Activated naive CD8-positive, alpha-beta T cell (primary cell): ENCODE measurements at regions not wholly inside any gene's neighbourhood (a gene's known extent, or its start where the extent isn't known, plus 50 kb on each side); places are given as distances from the start of the nearest gene placed in this dataset.
"Not testable (repeated sequence)": the region's sequence is repeated elsewhere in the genome, so short reads cannot be mapped to it uniquely, and the experiment has no call there.

Source experiments
- H3K27ac Mint-ChIP-seq: one replicate; pipeline ENCODE4 v1.8.0; 2021; ENCODE audit warnings: mixed read lengths
- H3K27me3 Mint-ChIP-seq: one replicate; pipeline ENCODE4 v1.8.0; 2021; ENCODE audit warnings: mixed read lengths
- H3K36me3 Mint-ChIP-seq: one replicate; pipeline ENCODE4 v1.8.0; 2021; ENCODE audit warnings: mixed read lengths
- H3K4me1 Mint-ChIP-seq: one replicate; pipeline ENCODE4 v1.8.0; 2021; ENCODE audit warnings: low read depth, mixed read lengths
- H3K4me3 Mint-ChIP-seq: one replicate; pipeline ENCODE4 v1.8.0; 2021; ENCODE audit warnings: mild to moderate bottlenecking, mixed read lengths
- H3K9me3 Mint-ChIP-seq: one replicate; pipeline ENCODE4 v1.8.0; 2021; ENCODE audit warnings: low read depth, mixed read lengths

DNA sequence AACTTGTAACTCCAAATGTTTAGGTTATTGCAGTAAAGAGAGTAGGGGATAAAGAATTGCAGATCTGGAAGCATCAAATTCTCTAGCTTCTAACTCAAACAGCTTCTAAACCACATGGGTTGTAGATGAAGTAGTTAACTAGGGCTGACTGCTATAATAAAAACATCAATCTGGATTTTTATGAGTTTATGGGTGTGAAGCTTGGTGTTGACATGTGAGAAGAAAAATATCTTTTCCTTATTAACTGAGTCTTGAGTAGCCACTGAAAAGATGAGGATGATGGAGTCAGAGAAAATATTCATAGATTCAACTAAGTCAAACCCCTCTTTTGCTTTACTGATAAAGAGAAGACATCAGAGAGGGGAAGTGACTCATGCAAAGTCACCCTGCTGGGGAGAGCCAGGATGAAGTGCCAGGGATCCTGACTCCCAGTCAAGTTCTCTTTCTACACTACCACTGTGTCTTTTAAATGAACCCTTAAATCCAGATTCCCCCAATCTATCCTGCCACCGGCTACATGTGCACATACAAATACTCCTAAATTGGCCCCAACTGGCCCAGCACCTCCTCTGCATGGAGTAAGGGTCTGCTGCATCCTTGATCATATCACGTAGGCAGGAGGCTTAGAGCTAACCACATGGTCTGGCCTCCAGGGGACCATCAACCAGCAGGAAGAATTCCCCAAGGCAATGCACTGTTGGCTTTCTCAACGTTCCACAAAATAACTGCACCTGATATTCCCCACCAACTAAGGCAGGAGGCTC is 264.0 kb upstream of the CCL2 start:
- H3K4me1 Mint-ChIP-seq, result no peaks in the 10 kb centered on the region
- H3K27ac Mint-ChIP-seq, result no peak overlapping the region
- H3K27me3 Mint-ChIP-seq, result peaks cover 7% of the 10 kb centered on the region
- H3K9me3 Mint-ChIP-seq, result peaks cover 5% of the 10 kb centered on the region
- H3K4me3 Mint-ChIP-seq, result no peak overlapping the region
- no peaks in the 10 kb centered on the region for H3K36me3 Mint-ChIP-seq

DNA sequence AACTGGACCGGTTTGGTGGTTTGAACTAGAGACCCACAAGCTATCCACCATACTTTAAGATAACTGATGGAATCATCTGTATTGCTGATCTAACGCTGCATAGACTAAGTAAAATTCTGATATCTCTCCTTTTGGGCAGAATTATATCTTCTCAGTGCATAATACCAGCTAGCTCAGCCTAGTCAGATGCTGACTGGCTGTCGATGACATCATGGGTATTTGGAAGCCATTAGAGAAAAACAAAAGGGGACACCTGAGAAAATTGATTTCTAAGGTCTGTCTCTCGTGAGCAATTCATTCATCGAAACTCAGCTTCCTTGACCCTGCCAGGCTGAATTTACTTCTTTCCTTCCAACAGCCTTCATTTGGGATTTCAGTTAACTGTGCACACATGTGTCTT is 263.0 kb upstream of the CCL2 start:
- Mint-ChIP-seq H3K36me3 (no peaks in the 10 kb centered on the region), H3K27ac (no peak overlapping the region), H3K4me1 (no peaks in the 10 kb centered on the region), H3K9me3 (peaks cover 5% of the 10 kb centered on the region), H3K4me3 (no peak overlapping the region), H3K27me3 (peaks cover 7% of the 10 kb centered on the region)

DNA sequence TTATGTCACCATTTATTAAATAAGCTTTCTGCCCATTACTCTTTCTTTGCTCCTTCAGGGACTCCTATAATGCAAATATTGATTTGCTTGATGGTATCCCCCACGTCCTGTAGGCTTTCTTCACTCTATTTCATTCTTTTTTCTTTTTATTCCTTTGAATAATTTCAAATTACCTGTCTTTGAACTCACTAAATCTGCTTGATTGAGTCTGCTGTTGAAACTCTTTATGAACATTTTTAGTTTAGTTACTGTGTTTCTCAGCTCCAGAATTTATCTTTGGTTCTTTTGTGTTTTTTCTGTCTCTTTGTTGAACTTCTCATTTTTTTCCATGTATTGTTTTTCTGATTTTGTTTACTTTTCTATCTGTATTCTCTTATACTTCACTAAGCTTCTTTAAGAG is 254.4 kb upstream of the CCL2 start:
- peaks cover 7% of the 10 kb centered on the region for H3K9me3 Mint-ChIP-seq
- no peak overlapping the region for H3K27ac Mint-ChIP-seq
- H3K27me3 Mint-ChIP-seq, result peaks cover 8% of the 10 kb centered on the region
- no peaks in the 10 kb centered on the region for H3K4me1 Mint-ChIP-seq
- H3K4me3 Mint-ChIP-seq, result no peak overlapping the region
- peaks cover 2% of the 10 kb centered on the region for H3K36me3 Mint-ChIP-seq

DNA sequence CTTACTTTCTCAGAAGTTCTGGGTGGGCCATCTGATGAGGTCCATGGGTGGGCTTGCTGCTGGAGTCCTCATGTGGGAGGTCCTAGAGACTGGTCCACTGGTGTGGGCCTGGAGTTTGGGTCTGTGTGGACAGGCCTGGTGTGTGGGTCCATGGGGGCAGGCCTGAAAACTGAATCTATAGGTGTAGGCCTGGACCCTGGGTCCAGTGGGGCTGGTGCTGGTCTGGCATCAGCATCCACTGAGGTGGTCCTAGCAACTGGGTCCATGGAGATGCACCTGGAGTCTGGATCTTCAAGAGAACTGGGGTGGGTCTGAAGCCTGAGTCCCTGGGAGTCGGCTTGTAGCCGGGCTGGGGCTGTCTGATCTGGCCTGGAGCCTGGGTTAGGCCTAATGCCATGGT is 253.8 kb upstream of the CCL2 start:
- Mint-ChIP-seq H3K4me3 (no peak overlapping the region), H3K27ac (no peak overlapping the region), H3K4me1 (no peaks in the 10 kb centered on the region), H3K27me3 (peaks cover 11% of the 10 kb centered on the region), H3K9me3 (peaks cover 7% of the 10 kb centered on the region), H3K36me3 (peaks cover 2% of the 10 kb centered on the region)

DNA sequence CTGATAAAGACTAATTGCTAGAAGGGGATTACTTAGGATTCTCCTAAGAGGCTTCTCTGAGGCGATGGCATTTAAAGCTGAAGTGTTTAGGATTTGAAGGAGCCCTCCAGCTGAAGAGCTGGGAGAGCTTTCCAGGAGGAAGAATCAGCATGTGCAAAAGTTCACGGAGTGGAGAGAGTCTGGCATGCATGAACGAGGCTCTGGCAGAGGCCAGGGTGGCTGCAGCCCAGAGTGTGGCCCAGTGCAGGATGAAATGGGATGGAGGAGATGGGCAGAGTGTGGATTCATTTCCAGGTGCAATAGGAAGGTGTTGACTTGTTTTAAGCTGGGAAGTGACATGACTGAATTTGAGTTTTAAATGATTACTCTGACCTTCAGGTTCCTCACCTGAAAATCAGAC is 249.0 kb upstream of the CCL2 start:
- H3K9me3 Mint-ChIP-seq, result no peaks in the 10 kb centered on the region
- H3K4me3 Mint-ChIP-seq, result no peak overlapping the region
- H3K27me3 Mint-ChIP-seq, result peaks cover 15% of the 10 kb centered on the region
- no peaks in the 10 kb centered on the region for H3K4me1 Mint-ChIP-seq
- no peaks in the 10 kb centered on the region for H3K36me3 Mint-ChIP-seq
- no peak overlapping the region for H3K27ac Mint-ChIP-seq

DNA sequence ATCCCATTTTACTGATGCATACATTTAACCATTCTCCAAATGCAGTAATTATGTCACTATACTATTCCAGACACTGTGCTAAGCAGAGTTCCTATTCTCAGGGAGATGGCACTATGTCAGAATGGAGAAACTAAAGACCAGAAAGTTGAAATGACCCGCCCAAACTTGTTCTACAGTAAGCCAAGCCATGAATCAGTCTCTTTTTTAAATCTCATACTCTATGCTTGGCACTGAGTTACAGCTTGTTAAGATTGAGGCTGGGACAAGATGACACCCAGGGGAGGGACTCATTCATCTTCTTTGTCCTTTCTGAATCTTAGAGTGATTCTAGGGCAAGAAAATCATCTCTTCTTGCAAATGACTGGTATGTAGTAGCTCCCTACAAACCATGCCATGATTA is 247.0 kb upstream of the CCL2 start:
- no peaks in the 10 kb centered on the region for H3K4me1 Mint-ChIP-seq
- H3K9me3 Mint-ChIP-seq, result no peaks in the 10 kb centered on the region
- no peak overlapping the region for H3K27ac Mint-ChIP-seq
- H3K36me3 Mint-ChIP-seq, result no peaks in the 10 kb centered on the region
- H3K4me3 Mint-ChIP-seq, result no peak overlapping the region
- peaks cover 9% of the 10 kb centered on the region for H3K27me3 Mint-ChIP-seq

DNA sequence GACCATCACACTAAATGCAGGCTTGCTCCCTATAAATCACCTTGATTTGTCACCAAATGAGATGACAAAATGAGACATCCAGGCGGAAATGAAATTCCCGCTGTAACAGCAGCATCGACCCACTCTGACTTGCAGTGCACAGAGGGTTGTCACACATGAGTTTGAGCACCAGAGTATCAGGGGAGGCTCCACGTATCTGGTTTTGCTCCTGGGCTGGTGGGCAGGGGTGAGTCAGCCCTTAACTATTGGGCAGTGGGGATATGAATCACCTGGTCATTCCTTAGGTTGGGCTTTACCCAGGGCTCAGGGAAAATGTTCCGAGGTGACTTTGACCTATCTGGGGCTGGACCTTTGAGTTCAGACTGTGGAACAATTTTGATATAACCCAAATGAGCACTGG is 245.2 kb upstream of the CCL2 start:
- no peaks in the 10 kb centered on the region for H3K4me1 Mint-ChIP-seq
- H3K27me3 Mint-ChIP-seq, result peaks cover 9% of the 10 kb centered on the region
- H3K4me3 Mint-ChIP-seq, result no peak overlapping the region
- H3K9me3 Mint-ChIP-seq, result no peaks in the 10 kb centered on the region
- no peak overlapping the region for H3K27ac Mint-ChIP-seq
- H3K36me3 Mint-ChIP-seq, result no peaks in the 10 kb centered on the region

DNA sequence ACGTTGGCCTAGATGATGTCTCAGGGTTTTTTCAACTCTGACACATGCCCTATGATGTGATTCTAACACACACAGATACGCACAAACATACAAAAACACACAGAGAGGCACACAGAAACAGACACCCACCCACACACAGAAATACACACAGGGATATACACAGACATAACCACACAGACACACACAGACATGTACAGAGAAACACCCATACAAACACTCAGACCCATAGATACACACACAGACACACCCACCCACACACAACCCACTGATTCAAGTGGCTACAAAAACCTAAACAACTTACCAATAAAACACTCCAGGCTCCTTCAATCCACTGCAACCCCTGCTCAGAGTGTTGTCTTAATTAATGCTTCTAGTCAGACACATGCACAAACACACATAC is 244.6 kb upstream of the CCL2 start:
- no peak overlapping the region for H3K4me3 Mint-ChIP-seq
- peaks cover 9% of the 10 kb centered on the region for H3K27me3 Mint-ChIP-seq
- no peak overlapping the region for H3K27ac Mint-ChIP-seq
- H3K9me3 Mint-ChIP-seq, result no peaks in the 10 kb centered on the region
- no peaks in the 10 kb centered on the region for H3K36me3 Mint-ChIP-seq
- H3K4me1 Mint-ChIP-seq, result no peaks in the 10 kb centered on the region

DNA sequence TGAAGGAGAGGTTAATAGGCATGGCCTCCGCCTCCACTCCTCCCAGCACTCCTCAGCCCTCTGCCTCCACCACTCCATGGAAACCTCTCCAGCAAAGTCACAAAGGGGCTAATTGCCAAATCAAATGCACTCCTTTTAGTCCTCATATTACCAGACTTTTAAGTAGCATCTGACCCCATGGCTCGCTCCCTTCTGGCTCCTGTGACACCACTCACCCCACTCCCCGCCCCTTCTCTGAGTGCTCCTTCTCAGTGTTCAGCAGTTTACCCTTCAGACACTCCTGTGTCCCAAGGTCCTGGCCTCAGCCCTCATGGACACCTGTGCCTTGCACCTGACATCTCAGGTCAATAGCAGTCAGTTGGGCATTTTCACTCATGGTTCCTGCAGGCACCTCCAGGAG is 243.5 kb upstream of the CCL2 start:
- H3K27ac Mint-ChIP-seq, result no peak overlapping the region

DNA sequence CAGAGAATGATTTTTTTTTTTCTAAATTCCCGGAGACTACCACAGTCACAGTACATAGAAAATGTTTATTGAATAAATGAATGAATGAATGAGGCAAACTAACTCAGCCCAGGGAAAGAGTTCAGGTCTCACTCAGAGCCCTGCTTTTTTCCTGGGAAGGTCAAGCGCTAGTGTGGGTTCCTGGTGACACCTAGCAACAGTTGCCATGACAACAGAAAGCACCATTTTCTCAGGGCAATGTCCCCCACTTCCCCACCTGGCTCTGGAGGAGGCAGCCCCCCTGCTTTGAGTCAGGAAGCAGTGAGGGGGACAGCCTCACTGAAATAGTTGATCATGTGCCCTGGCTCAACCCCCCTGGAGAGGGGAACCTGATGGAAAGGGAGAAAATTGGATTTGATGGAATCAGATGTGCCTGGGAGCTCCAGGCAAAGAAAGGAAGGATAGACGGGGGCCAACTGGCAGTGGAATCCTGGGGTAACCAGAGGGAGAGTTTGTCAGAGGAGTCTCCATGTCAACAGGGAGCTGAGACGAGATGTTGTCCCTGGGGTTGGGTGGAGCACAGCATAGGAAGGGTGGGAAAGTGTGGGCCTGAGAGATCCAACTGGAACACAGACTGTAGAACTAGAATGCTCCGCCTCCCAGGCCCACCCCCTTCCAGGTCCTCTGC is 242.2 kb upstream of the CCL2 start:
- Mint-ChIP-seq H3K27me3 (peaks cover 4% of the 10 kb centered on the region), H3K9me3 (no peaks in the 10 kb centered on the region), H3K4me1 (no peaks in the 10 kb centered on the region), H3K27ac (no peak overlapping the region), H3K36me3 (no peaks in the 10 kb centered on the region), H3K4me3 (no peak overlapping the region)

More for the DNA sequence above, 243.5 kb upstream of the CCL2 start:
- no peak overlapping the region for H3K4me3 Mint-ChIP-seq
- no peaks in the 10 kb centered on the region for H3K36me3 Mint-ChIP-seq
- H3K27me3 Mint-ChIP-seq, result peaks cover 5% of the 10 kb centered on the region
- no peaks in the 10 kb centered on the region for H3K9me3 Mint-ChIP-seq
- H3K4me1 Mint-ChIP-seq, result no peaks in the 10 kb centered on the region

DNA sequence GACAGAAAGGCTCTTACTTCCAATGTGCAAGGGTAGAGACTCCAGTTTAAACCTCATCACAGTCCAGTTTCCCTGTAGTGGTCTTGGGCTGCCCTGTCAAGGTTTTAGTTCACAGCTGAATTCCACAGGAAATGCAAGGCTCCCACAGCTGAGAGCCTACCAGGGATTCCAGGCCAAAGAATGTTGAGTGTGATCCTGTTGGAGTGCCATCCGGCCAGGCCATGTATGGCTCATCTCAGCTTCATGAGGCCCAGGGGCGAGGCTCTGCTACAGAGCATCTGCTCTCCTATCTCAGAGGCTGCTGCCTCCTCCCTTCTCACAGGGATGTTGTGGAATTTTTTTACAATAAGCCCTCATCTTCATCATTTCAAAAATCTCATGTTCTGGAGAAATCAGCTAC is 239.8 kb upstream of the CCL2 start:
- Mint-ChIP-seq H3K27me3 (peaks cover 1% of the 10 kb centered on the region), H3K9me3 (no peaks in the 10 kb centered on the region), H3K4me3 (no peak overlapping the region), H3K4me1 (no peaks in the 10 kb centered on the region), H3K36me3 (no peaks in the 10 kb centered on the region), H3K27ac (no peak overlapping the region)

DNA sequence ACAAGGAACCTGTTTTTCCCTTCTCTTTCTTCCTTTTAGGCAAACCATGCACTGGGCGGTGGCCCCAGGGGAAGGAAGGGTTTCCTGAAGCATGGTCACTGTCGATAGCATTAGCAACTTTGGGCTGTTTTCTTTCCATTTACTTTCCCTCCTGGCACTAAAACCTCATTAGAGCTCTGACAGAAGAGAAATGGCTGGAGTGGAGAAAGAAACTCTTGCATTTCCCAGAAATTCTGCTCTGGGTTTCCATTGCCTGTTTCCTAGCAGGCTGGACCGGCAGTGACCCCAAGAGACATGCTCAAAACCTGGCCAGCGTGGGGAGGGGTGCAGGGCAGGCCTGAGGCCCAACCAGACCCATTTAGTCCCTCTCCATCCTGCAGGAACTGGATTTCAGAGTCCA is 230.7 kb upstream of the CCL2 start:
- H3K4me1 Mint-ChIP-seq, result no peaks in the 10 kb centered on the region
- peaks cover 13% of the 10 kb centered on the region for H3K27me3 Mint-ChIP-seq
- H3K27ac Mint-ChIP-seq, result no peak overlapping the region
- no peaks in the 10 kb centered on the region for H3K36me3 Mint-ChIP-seq
- H3K9me3 Mint-ChIP-seq, result no peaks in the 10 kb centered on the region
- H3K4me3 Mint-ChIP-seq, result no peak overlapping the region

DNA sequence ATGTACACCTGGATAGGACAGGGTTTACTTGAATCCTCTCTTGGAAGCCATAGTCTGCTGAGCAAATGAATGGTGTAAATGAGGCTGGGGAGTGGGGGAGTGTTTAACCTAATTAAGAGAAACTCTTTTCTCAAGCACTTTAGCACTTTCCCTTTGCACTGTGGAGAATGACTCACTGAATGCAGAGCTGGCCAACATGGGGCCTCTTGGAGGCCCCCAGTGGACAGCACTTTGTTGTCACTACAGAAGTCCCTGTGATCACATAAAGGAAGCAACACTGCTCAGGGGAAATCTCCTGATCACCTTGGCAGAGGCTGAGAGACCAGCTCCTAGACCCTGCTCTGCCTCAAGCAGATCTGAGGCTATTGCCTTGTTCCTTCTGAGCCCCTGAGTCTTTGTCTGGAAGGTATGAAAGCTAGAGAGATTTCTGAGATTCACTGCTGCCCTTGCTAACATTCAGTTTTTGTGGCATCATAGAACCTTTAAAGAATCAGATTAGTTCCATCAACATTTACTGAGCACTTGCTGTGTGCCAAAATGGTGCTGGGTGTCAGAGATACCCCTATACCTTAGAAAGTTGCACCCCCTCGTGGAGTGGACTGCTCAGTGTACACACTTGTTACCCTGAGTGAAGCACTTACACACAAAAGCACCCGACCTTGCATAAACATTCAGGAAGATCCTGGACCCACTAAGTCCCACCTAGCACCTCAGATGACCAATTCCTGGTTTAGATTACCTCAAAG is 230.1 kb upstream of the CCL2 start:
- Mint-ChIP-seq H3K27ac (no peak overlapping the region), H3K4me3 (no peak overlapping the region), H3K27me3 (peaks cover 13% of the 10 kb centered on the region), H3K4me1 (no peaks in the 10 kb centered on the region), H3K36me3 (no peaks in the 10 kb centered on the region), H3K9me3 (no peaks in the 10 kb centered on the region)

DNA sequence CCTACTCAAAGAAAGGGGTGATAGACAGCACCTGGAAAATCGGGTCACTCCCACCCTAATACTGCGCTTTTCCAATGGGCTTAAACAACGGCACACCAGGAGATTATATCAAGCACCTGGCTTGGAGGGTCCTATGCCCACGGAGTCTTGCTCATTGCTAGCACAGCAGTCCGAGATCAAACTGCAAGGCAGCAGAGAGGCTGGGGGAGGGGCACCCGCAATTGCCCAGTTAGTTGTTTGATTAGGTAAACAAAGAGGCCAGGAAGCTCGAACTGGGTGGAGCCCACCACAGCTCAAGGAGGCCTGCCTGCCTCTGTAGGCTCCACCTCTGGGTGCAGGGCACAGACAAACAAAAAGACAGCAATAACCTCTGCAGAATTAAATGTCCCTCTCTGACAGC is 224.5 kb upstream of the CCL2 start:
- peaks cover 19% of the 10 kb centered on the region for H3K9me3 Mint-ChIP-seq
- not testable (repeated sequence) for H3K36me3 Mint-ChIP-seq, H3K4me1 Mint-ChIP-seq, H3K27ac Mint-ChIP-seq, H3K4me3 Mint-ChIP-seq, H3K27me3 Mint-ChIP-seq

DNA sequence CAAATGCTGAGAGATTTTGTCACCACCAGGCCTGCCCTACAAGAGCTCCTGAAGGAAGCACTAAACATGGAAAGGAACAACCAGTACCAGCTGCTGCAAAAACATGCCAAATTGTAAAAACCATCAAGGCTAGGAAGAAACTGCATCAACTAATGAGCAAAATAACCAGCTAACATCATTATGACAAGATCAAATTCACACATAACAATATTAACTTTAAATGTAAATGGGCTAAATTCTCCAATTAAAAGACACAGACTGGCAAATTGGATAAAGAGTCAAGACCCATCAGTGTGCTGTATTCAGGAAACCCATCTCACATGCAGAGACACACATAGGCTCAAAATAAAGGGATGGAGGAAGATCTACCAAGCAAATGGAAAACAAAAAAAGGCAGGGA is 222.8 kb upstream of the CCL2 start:
- H3K27ac Mint-ChIP-seq, H3K4me1 Mint-ChIP-seq, H3K4me3 Mint-ChIP-seq, H3K27me3 Mint-ChIP-seq, H3K36me3 Mint-ChIP-seq: not testable (repeated sequence)
- peaks cover 19% of the 10 kb centered on the region for H3K9me3 Mint-ChIP-seq
